ENCODE measurements at regions not wholly inside any gene's neighbourhood (a gene's known extent, or its start where the extent isn't known, plus 50 kb on each side); places are given as distances from the start of the nearest gene placed in this dataset.

DNA sequence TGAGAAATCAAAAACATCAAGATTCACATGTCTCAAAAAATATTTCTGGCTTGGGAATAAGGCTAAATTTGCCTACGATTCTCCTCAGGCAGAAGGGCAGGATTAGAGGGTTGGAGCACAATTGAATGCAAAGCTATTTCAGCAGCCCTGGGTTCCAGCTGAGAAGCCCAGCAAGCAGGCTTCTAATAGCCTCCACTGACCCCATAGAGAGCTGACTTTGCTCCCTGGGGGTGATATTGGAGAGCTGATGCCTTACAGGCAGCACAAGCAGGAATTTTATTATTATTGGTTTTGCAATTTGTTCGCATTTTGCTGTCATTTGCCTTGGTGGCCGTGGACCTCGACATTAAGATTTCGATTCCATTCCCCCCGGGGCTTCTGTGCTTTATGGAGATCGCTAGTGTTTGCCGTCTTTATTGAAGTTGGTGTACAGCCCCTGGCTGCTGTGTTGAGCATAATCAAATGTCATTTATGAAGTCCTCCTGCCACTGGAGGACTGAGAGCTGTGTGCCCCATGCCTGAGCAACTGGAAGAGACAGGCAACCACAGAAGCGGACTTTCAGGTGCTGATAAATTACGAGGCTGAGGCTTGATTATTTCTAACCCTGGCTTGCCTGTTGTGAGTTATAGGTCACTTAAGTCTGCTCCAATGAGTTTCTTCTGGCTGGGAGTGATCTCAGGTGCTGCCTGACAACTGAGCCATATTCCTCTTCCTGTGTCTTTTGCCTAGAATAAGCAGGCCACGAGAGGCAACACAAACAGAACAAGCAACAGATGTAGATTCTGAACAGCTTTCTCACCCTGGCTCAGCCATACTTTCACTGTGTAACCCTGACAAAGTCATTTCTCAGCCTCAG is 518.4 kb upstream of the CAMK1G start:
- Histone ChIP-seq H3K36me3 (ENCODE audit: control insufficient read depth in 2 of 3, insufficient read depth in 3 of 3, low read length in 3 of 3) (no peaks in the 10 kb centered on the region), H3K4me3 (ENCODE audit: low read length in 3 of 3) (no peak overlapping the region), H3K9me3 (ENCODE audit: control insufficient read depth in 2 of 3, insufficient read depth in 1 of 3, low read length in 3 of 3) (no peaks in the 10 kb centered on the region), H3K4me1 (ENCODE audit: control insufficient read depth in 2 of 3, insufficient read depth in 2 of 3, low read depth in 1 of 3, low read length in 3 of 3) (no peaks in the 10 kb centered on the region), H3K9ac (ENCODE audit: low read length in 3 of 3) (no peak overlapping the region), H3K27me3 (ENCODE audit: control insufficient read depth, insufficient read depth, low read length) (no peaks in the 10 kb centered on the region), H3K27ac (ENCODE audit: low read depth in 2 of 2, low read length in 2 of 2) (no peak overlapping the region)
- TF ChIP-seq, protein P1, sequence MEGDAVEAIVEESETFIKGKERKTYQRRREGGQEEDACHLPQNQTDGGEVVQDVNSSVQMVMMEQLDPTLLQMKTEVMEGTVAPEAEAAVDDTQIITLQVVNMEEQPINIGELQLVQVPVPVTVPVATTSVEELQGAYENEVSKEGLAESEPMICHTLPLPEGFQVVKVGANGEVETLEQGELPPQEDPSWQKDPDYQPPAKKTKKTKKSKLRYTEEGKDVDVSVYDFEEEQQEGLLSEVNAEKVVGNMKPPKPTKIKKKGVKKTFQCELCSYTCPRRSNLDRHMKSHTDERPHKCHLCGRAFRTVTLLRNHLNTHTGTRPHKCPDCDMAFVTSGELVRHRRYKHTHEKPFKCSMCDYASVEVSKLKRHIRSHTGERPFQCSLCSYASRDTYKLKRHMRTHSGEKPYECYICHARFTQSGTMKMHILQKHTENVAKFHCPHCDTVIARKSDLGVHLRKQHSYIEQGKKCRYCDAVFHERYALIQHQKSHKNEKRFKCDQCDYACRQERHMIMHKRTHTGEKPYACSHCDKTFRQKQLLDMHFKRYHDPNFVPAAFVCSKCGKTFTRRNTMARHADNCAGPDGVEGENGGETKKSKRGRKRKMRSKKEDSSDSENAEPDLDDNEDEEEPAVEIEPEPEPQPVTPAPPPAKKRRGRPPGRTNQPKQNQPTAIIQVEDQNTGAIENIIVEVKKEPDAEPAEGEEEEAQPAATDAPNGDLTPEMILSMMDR (IDR thresholded peaks at IDR 0.05; ENCODE audit: borderline replicate concordance, extremely low read depth, insufficient read depth), result no peak
- peak in 3 of 5 donors; percentile 41 to 64 (median 63) for DNase-seq
- intact Hi-C loops (cut with DNase I), result no loop called here
- no peak for FAIRE-seq

DNA sequence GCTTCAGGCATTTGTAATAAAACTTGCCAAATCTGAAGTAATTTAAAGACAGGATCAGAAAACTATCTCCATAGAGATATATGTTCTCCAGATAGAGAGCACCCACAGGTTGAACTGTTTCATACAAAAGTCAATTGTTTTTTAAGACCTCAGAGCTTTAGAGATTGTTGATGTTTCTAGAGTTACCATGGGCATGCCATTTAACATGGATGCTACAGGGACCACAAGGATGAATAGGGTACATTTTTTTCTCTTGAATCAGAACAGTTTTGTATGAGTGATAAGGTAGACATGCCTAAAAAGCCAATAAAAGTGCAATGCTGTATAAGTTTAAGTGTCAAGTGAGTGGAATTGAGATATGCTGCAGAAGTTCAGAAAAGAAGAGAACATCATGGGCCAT is 511.0 kb upstream of the CAMK1G start:
- no peaks in the 10 kb centered on the region for H3K36me3 ChIP-seq (ENCODE audit: control insufficient read depth in 2 of 3, insufficient read depth in 3 of 3, low read length in 3 of 3)
- intact Hi-C loops (cut with DNase I), result no loop called here
- no peak overlapping the region for H3K9ac ChIP-seq (ENCODE audit: low read length in 3 of 3)
- no peaks in the 10 kb centered on the region for H3K27me3 ChIP-seq (ENCODE audit: control insufficient read depth, insufficient read depth, low read length)
- FAIRE-seq (no peak), DNase-seq (no peak)
- no peaks in the 10 kb centered on the region for H3K4me1 ChIP-seq (ENCODE audit: control insufficient read depth in 2 of 3, insufficient read depth in 2 of 3, low read depth in 1 of 3, low read length in 3 of 3)
- H3K4me3 ChIP-seq (ENCODE audit: low read length in 3 of 3), result no peak overlapping the region
- TF ChIP-seq, protein P1 (IDR thresholded peaks at IDR 0.05; ENCODE audit: borderline replicate concordance, extremely low read depth, insufficient read depth), result no peak
- H3K9me3 ChIP-seq (ENCODE audit: control insufficient read depth in 2 of 3, insufficient read depth in 1 of 3, low read length in 3 of 3), result no peaks in the 10 kb centered on the region
- H3K27ac ChIP-seq (ENCODE audit: low read depth in 2 of 2, low read length in 2 of 2), result no peak overlapping the region

DNA sequence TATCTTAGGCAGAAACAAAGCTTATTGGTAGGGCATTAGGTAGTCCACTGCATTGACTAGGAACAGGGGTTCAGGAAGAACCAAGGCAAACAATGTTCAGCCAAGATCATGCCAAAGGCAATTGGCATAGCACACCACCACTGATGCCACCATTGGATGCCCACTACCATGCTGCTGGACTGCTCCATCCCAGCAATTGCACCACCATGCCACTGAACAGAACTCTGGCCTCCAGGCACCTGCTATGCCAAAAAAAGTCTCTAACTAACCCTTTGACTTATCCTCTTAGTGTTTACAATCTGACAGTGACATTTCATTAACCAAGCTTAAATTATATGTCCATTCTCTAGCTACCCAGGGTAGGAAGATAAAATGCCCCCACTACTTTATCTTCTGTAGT is 509.6 kb upstream of the CAMK1G start:
- no peak overlapping the region for H3K27ac ChIP-seq (ENCODE audit: low read depth in 2 of 2, low read length in 2 of 2)
- no peak overlapping the region for H3K9ac ChIP-seq (ENCODE audit: low read length in 3 of 3)
- H3K36me3 ChIP-seq (ENCODE audit: control insufficient read depth in 2 of 3, insufficient read depth in 3 of 3, low read length in 3 of 3), result no peaks in the 10 kb centered on the region
- DNase-seq (no peak), FAIRE-seq (no peak)
- H3K4me3 ChIP-seq (ENCODE audit: low read length in 3 of 3), result no peak overlapping the region
- intact Hi-C loops (cut with DNase I), result no loop called here
- H3K27me3 ChIP-seq (ENCODE audit: control insufficient read depth, insufficient read depth, low read length), result no peaks in the 10 kb centered on the region
- no peaks in the 10 kb centered on the region for H3K9me3 ChIP-seq (ENCODE audit: control insufficient read depth in 2 of 3, insufficient read depth in 1 of 3, low read length in 3 of 3)
- TF ChIP-seq, protein P1 (IDR thresholded peaks at IDR 0.05; ENCODE audit: borderline replicate concordance, extremely low read depth, insufficient read depth), result no peak
- no peaks in the 10 kb centered on the region for H3K4me1 ChIP-seq (ENCODE audit: control insufficient read depth in 2 of 3, insufficient read depth in 2 of 3, low read depth in 1 of 3, low read length in 3 of 3)
